Osteocyte (in vitro differentiated cells): ENCODE measurements at regions not wholly inside any gene's neighbourhood (a gene's known extent, or its start where the extent isn't known, plus 50 kb on each side); places are given as distances from the start of the nearest gene placed in this dataset.

Experiments used
- DNase-seq: peaks from one replicate; pipeline ENCODE4 v3.0.0; 2021; ENCODE audit warnings: mixed read lengths; ENCODE audit not compliant: unreplicated experiment; ENCODE audit errors: extremely low spot score
- H3K27ac Mint-ChIP-seq: one replicate; pipeline ENCODE4 v1.8.0; 2021; ENCODE audit warnings: mild to moderate bottlenecking, mixed read lengths; ENCODE audit not compliant: unreplicated experiment
- H3K27me3 Mint-ChIP-seq: one replicate; pipeline ENCODE4 v1.8.0; 2021; ENCODE audit warnings: mixed read lengths; ENCODE audit not compliant: unreplicated experiment
- H3K36me3 Mint-ChIP-seq: one replicate; pipeline ENCODE4 v1.8.0; 2021; ENCODE audit warnings: mixed read lengths; ENCODE audit not compliant: unreplicated experiment
- H3K4me1 Mint-ChIP-seq: one replicate; pipeline ENCODE4 v1.8.0; 2021; ENCODE audit warnings: mixed read lengths; ENCODE audit not compliant: unreplicated experiment
- H3K4me3 Mint-ChIP-seq: one replicate; pipeline ENCODE4 v1.8.0; 2021; ENCODE audit warnings: mild to moderate bottlenecking, moderate library complexity, mixed read lengths; ENCODE audit not compliant: unreplicated experiment
- H3K9me3 Mint-ChIP-seq: one replicate; pipeline ENCODE4 v1.8.0; 2021; ENCODE audit warnings: mixed read lengths; ENCODE audit not compliant: unreplicated experiment
- TF ChIP-seq, protein P1 (sequence below): fragments of 200-600 bp; sonication (generic); IDR thresholded peaks from 2 replicates; pipeline ENCODE4 v1.5.0; 2021; ENCODE audit warnings: antibody characterized with exemption, mild to moderate bottlenecking, moderate library complexity

DNA sequence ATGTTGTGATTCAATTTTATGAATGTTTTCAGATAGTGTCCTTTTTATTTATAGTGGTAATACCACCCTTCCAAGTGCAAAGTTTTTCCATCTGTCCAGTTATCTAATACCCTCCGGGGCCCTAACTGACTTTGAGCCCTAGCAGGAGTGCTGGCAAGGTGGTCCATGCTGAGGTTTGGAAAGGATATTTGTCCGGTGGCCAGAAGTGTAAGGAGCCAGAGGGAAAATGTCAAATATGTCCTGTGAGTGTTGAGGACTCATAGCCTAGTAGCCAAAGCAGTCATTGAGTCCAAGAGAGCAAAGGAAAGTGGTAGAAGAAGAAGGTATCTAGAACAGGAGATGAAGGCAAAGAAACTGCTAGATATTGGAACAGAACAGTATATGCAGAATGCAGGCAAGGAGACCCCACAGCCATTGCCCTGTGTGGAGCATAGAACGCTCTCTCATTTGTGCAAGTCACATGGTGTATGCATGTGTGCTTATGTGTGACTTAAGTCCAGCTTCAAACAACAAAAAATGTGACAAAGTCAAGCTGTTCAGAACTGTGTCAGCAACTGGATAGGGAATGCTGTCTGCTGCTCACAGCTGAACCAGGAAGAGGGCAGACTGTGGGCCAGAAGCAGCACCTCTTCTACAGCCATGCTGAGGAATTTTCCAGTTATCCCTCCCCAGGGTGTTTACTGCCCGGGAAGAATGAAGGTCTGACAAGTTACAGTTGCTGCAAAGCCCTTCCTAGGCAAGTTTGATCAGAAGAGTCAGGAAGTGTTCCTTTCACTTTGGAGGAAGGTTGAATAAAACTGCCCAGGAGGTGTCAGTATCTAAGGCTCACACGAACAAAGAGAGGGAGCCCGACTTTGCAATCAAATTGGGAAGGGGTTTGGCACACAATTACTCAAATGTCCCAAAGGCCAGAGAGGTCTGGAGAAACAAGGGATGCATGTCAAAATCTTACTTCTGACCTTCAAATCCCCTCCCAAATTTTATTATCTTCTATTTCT lies 463.3 kb upstream of the DMAC1 start:
- no peak for DNase-seq

DNA sequence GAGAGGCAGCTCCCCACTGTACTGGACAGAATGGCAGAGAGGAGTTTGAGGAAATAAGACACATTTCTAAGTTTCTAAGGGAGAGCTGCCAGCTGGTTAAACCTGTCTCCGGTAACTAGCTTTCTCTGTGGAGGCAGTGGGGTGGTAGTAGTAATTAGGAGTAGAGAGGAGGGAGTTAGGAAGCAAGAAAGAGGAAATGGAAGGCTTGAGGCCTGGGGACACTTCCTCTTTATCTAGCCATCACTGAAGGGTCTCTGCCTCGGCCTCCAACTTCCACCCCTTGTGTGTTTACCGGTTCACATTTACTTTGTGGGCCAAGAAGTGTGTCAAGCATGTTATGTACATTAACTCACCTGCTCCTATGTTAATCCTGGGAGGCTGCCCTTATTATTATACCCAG lies 462.2 kb upstream of the DMAC1 start:
- Mint-ChIP-seq H3K9me3 (no peaks in the 10 kb centered on the region), H3K4me3 (no peak overlapping the region), H3K4me1 (no peaks in the 10 kb centered on the region), H3K36me3 (no peaks in the 10 kb centered on the region), H3K27me3 (peaks cover 4% of the 10 kb centered on the region), H3K27ac (no peak overlapping the region)
- TF ChIP-seq, protein P1, sequence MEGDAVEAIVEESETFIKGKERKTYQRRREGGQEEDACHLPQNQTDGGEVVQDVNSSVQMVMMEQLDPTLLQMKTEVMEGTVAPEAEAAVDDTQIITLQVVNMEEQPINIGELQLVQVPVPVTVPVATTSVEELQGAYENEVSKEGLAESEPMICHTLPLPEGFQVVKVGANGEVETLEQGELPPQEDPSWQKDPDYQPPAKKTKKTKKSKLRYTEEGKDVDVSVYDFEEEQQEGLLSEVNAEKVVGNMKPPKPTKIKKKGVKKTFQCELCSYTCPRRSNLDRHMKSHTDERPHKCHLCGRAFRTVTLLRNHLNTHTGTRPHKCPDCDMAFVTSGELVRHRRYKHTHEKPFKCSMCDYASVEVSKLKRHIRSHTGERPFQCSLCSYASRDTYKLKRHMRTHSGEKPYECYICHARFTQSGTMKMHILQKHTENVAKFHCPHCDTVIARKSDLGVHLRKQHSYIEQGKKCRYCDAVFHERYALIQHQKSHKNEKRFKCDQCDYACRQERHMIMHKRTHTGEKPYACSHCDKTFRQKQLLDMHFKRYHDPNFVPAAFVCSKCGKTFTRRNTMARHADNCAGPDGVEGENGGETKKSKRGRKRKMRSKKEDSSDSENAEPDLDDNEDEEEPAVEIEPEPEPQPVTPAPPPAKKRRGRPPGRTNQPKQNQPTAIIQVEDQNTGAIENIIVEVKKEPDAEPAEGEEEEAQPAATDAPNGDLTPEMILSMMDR: no peak
- no peak for DNase-seq

More for the DNA sequence above, 463.3 kb upstream of the DMAC1 start:
- peaks cover 4% of the 10 kb centered on the region for H3K27me3 Mint-ChIP-seq
- H3K9me3 Mint-ChIP-seq: no peaks in the 10 kb centered on the region
- H3K4me3 Mint-ChIP-seq: no peak overlapping the region
- TF ChIP-seq, protein P1: no peak
- no peaks in the 10 kb centered on the region for H3K4me1 Mint-ChIP-seq
- H3K36me3 Mint-ChIP-seq: no peaks in the 10 kb centered on the region
- no peak overlapping the region for H3K27ac Mint-ChIP-seq

DNA sequence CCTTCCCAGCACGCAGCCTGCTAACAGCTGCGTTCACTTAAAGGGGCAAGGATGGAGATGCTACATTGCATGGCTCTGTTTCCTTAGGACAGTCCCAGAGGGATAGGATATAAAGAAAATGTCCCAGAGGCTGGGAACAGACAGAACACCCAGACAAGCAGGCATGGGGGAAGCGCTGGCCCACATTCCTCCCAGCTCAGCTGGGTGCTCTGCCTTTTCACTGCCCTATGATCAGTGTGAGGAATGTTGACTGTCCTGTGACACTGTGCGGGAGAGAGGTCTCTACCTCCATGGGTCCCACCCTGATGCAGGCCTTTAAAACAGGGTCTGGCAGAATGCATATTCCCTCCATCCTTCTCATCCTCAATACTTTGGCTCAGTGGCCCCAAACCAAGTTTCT lies 459.4 kb upstream of the DMAC1 start:
- H3K36me3 Mint-ChIP-seq: no peaks in the 10 kb centered on the region
- H3K4me1 Mint-ChIP-seq: no peaks in the 10 kb centered on the region
- H3K4me3 Mint-ChIP-seq: no peak overlapping the region
- TF ChIP-seq, protein P1: no peak
- no peaks in the 10 kb centered on the region for H3K27me3 Mint-ChIP-seq
- DNase-seq: no peak
- H3K27ac Mint-ChIP-seq: no peak overlapping the region
- no peaks in the 10 kb centered on the region for H3K9me3 Mint-ChIP-seq

DNA sequence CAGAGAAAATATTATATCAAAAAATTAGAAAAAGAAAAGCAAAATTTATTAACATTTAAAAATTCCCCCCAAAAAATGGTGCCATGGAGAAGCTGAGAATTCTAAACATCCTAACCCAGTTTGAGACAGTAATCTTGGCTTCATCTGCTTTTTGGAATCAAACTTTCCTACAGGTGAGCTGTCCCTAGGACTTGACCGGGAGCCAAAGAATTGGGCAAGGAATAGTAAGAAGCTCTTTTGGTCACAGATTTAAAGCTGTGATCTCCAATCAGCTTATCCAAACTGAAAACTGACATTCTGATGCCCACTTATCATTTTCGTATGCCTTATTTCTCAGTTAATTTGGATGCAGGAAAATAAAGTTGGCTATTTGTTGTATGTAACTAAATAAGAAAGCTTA lies 457.3 kb upstream of the DMAC1 start:
- Mint-ChIP-seq H3K27ac (no peak overlapping the region), H3K36me3 (no peaks in the 10 kb centered on the region), H3K4me1 (no peaks in the 10 kb centered on the region), H3K27me3 (no peaks in the 10 kb centered on the region), H3K4me3 (no peak overlapping the region), H3K9me3 (no peaks in the 10 kb centered on the region)
- DNase-seq: no peak
- TF ChIP-seq, protein P1: no peak

DNA sequence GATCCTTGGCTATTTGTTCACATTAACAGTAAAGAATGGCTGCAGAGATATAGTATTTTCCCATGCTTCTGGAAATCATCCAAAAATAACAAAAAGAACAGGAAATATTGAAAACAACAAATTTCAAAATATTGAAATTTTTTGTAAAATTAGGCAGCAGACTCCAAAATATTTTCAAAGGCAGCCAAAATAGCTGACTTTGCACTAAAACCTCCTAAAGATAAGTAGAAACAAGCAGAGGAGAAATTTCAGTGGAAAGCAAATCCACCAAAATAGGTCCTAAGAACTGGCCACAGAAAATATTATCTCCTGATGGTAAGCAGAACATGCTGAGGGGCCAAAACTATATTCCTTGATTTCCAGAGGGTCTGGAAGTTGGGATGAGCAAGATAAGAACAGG lies 456.3 kb upstream of the DMAC1 start:
- TF ChIP-seq, protein P1: no peak
- Mint-ChIP-seq H3K4me3 (no peak overlapping the region), H3K4me1 (no peaks in the 10 kb centered on the region), H3K27me3 (no peaks in the 10 kb centered on the region), H3K27ac (no peak overlapping the region), H3K36me3 (no peaks in the 10 kb centered on the region), H3K9me3 (no peaks in the 10 kb centered on the region)
- DNase-seq: no peak
